HCT116 (cell line): ENCODE measurements at regions not wholly inside any gene's neighbourhood (a gene's known extent, or its start where the extent isn't known, plus 50 kb on each side); places are given as distances from the start of the nearest gene placed in this dataset.

Experiments
- ATAC-seq: fragments of 200-7000 bp; cut with Tn5 transposase; 2 replicates; pipeline ENCODE4 v1.9.1; 2020; ENCODE audit warnings: mild to moderate bottlenecking, moderate library complexity
- BruUV-seq: library from RNA; stranded (reverse); fragments of 400-500 nt; replicated peaks from 2 replicates; lab custom pipeline; 2021; lab: Mats Ljungman, UMichigan
- CTCF ChIA-PET: fragments of 300-600 bp; sonication (Branson Sonifier 250); formaldehyde crosslinking; loops from one replicate; lab custom pipeline; 2021; ENCODE audit warnings: antibody characterized with exemption; lab: Charles Lee
- POLR2A ChIA-PET: fragments of 300-600, 350-600 bp; sonication (Branson Sonifier 250); formaldehyde crosslinking; loops from one replicate; lab custom pipeline; 2021; ENCODE audit warnings: antibody characterized with exemption; lab: Charles Lee
- RAD21 ChIA-PET, 2 experiments: fragments of 300-600 bp; sonication (Branson Sonifier 250); formaldehyde crosslinking; loops; one replicate each; lab custom pipeline; 2023; ENCODE audit warnings: low total read pairs in 2 of 2; ENCODE audit not compliant: uncharacterized antibody in 2 of 2, unreplicated experiment in 2 of 2, low non-redundant PET in 1 of 2; lab: Charles Lee
- DNase-seq: peaks from one replicate; pipeline ENCODE4 v3.0.0-alpha.2; 2010; ENCODE audit warnings: low read depth, low spot score
- H2AFZ ChIP-seq: fragments of 200-600 bp; shearing (Covaris generic), sonication (generic); 2 replicates; pipeline ENCODE4 v1.6.1; 2017; ENCODE audit warnings: low read depth, mixed run types, mixed read lengths, antibody characterized with exemption, low read length; ENCODE audit not compliant: poor library complexity, severe bottlenecking
- H3K27ac ChIP-seq: 2 replicates; pipeline ENCODE4 v1.5.1; 2012; ENCODE audit warnings: low read depth, low read length
- H3K27me3 ChIP-seq: fragments of 200-600 bp; sonication (generic); 2 replicates; pipeline ENCODE4 v1.6.1; 2016; ENCODE audit warnings: mixed run types, low read length, mixed read lengths; ENCODE audit not compliant: insufficient read depth
- H3K36me3 ChIP-seq, 2 experiments: fragments of 200-500 bp in 1 of 2; fragments of 200-600 bp in 1 of 2; sonication (Bioruptor generic) in 1 of 2; sonication (generic) in 1 of 2; 2 replicates each; pipeline versions ENCODE4 v1.5.1 to v1.6.1; 2014 to 2016; ENCODE audit warnings: low read length in 2 of 2, inconsistent platforms in 1 of 2, mixed read lengths in 1 of 2, mixed run types in 1 of 2; ENCODE audit not compliant: insufficient read depth in 2 of 2, control insufficient read depth in 1 of 2
- H3K4me1 ChIP-seq, 2 experiments: fragments of 200-600 bp in 1 of 2; sonication (generic) in 1 of 2; 2 replicates each; pipeline versions ENCODE4 v1.5.1 to v1.6.1; 2012 to 2017; ENCODE audit warnings: low read length in 2 of 2, inconsistent platforms in 1 of 2, mild to moderate bottlenecking in 1 of 2, mixed read lengths in 1 of 2, mixed run types in 1 of 2, moderate library complexity in 1 of 2; ENCODE audit not compliant: insufficient read depth in 2 of 2, control insufficient read depth in 1 of 2
- H3K4me2 ChIP-seq: fragments of 200-600 bp; sonication (generic); 2 replicates; pipeline ENCODE4 v1.6.1; 2017; ENCODE audit warnings: mixed run types, low read length, mixed read lengths
- H3K4me3 ChIP-seq, 2 experiments: fragments of 200-600 bp in 1 of 2; sonication (generic) in 1 of 2; replicated peaks in 1 of 2; 2 replicates each; pipeline ENCODE4 v1.5.1; 2011 to 2016; ENCODE audit warnings: low read length in 2 of 2, control low read depth in 1 of 2, low read depth in 1 of 2, mild to moderate bottlenecking in 1 of 2, mixed read lengths in 1 of 2, mixed run types in 1 of 2
- H3K79me2 ChIP-seq: fragments of 200-600 bp; sonication (generic); 2 replicates; pipeline ENCODE4 v1.6.1; 2017; ENCODE audit warnings: mild to moderate bottlenecking, mixed run types, low read length, moderate library complexity, mixed read lengths; ENCODE audit not compliant: insufficient read depth
- H3K9ac ChIP-seq: fragments of 200-600 bp; sonication (generic); 2 replicates; pipeline ENCODE4 v1.6.1; 2016; ENCODE audit warnings: low read length, mixed read lengths
- H3K9me2 ChIP-seq: fragments of 200-600 bp; sonication (generic), shearing (Covaris generic); 2 replicates; pipeline ENCODE4 v1.6.1; 2017; ENCODE audit warnings: mixed run types, mild to moderate bottlenecking, moderate library complexity; ENCODE audit not compliant: insufficient read depth
- H3K9me3 ChIP-seq, 2 experiments: fragments of 200-500 bp in 1 of 2; fragments of 200-600 bp in 1 of 2; sonication (Bioruptor generic) in 1 of 2; sonication (generic) in 1 of 2; 2 replicates each; pipeline ENCODE4 v1.6.1; 2014 to 2017; ENCODE audit warnings: low read length in 2 of 2, mixed read lengths in 2 of 2, inconsistent platforms in 1 of 2, low read depth in 1 of 2, mild to moderate bottlenecking in 1 of 2, mixed run types in 1 of 2, moderate library complexity in 1 of 2; ENCODE audit not compliant: control insufficient read depth in 1 of 2, insufficient read depth in 1 of 2
- H4K20me1 ChIP-seq: fragments of 200-600 bp; sonication (generic), shearing (Covaris generic); 2 replicates; pipeline ENCODE4 v1.6.1; 2017; ENCODE audit warnings: mixed run types, mild to moderate bottlenecking, moderate library complexity; ENCODE audit not compliant: insufficient read depth
- ATF3 ChIP-seq: IDR thresholded peaks from 2 replicates; pipeline ENCODE4 v1.6.1; 2012
- CEBPB ChIP-seq: IDR thresholded peaks from 2 replicates; pipeline ENCODE4 v1.6.1; 2012; ENCODE audit warnings: low read depth
- CTCF ChIP-seq, 3 experiments: fragments of 200-600 bp in 1 of 3; sonication (generic) in 1 of 3; IDR thresholded peaks in 2 of 3; conservative IDR thresholded peaks in 1 of 3; 2 replicates each; pipeline ENCODE4 v1.5.1; 2012 to 2017; ENCODE audit warnings: low read depth in 2 of 3, low read length in 2 of 3, antibody characterized with exemption in 1 of 3, borderline replicate concordance in 1 of 3, control low read depth in 1 of 3, mild to moderate bottlenecking in 1 of 3, mixed read lengths in 1 of 3, mixed run types in 1 of 3, moderate library complexity in 1 of 3; ENCODE audit not compliant: insufficient read depth in 1 of 3
- EGR1 ChIP-seq: IDR thresholded peaks from 2 replicates; pipeline ENCODE4 v1.6.1; 2012; ENCODE audit warnings: low read depth
- ELF1 ChIP-seq: IDR thresholded peaks from 2 replicates; pipeline ENCODE4 v1.6.1; 2012; ENCODE audit warnings: low read depth, borderline replicate concordance
- EZH2 ChIP-seq: fragments of 200-600 bp; sonication (generic); IDR thresholded peaks from 2 replicates; pipeline ENCODE4 v1.6.1; 2017; ENCODE audit warnings: antibody characterized with exemption, mixed run types
- EZH2phosphoT487 ChIP-seq: fragments of 200-600 bp; IDR thresholded peaks from 2 replicates; pipeline ENCODE4 v1.6.1; 2018; ENCODE audit warnings: antibody characterized with exemption, borderline replicate concordance
- JUND ChIP-seq: IDR thresholded peaks from 2 replicates; pipeline ENCODE4 v1.6.1; 2012
- MAX ChIP-seq: IDR thresholded peaks from 2 replicates; pipeline ENCODE4 v1.6.1; 2012
- POLR2A ChIP-seq: IDR thresholded peaks from 2 replicates; pipeline ENCODE4 v1.7.0; 2011; ENCODE audit warnings: borderline replicate concordance; ENCODE audit not compliant: insufficient read depth, insufficient read length; ENCODE audit errors: extremely low read depth
- POLR2AphosphoS5 ChIP-seq: IDR thresholded peaks from 2 replicates; pipeline ENCODE4 v1.6.1; 2011; ENCODE audit warnings: mild to moderate bottlenecking, low read depth, low read length, moderate library complexity
- RAD21 ChIP-seq: IDR thresholded peaks from 2 replicates; pipeline ENCODE4 v1.6.1; 2012; ENCODE audit warnings: low read depth, mild to moderate bottlenecking
- REST ChIP-seq: IDR thresholded peaks from 2 replicates; pipeline ENCODE4 v1.6.1; 2012; ENCODE audit warnings: low read depth
- SIN3A ChIP-seq: IDR thresholded peaks from 2 replicates; pipeline ENCODE4 v1.6.1; 2012; ENCODE audit warnings: low read depth
- SRF ChIP-seq: IDR thresholded peaks from 2 replicates; pipeline ENCODE4 v1.6.1; 2012; ENCODE audit warnings: low read depth
- TCF7L2 ChIP-seq: IDR thresholded peaks from 2 replicates; pipeline ENCODE4 v1.7.0; 2011; ENCODE audit warnings: borderline replicate concordance, inconsistent platforms; ENCODE audit not compliant: insufficient read depth, insufficient read length; ENCODE audit errors: extremely low read depth
- YY1 ChIP-seq: IDR thresholded peaks from 2 replicates; pipeline ENCODE4 v1.6.1; 2011; ENCODE audit warnings: low read length, low read depth, moderate library complexity, mild to moderate bottlenecking; ENCODE audit not compliant: insufficient replicate concordance; ENCODE audit errors: extremely low read depth
- ZFX ChIP-seq: fragments of 450-650 bp; IDR thresholded peaks from 2 replicates; pipeline ENCODE4 v1.6.1; 2017
- intact Hi-C: fragments of 100-400 bp; cut with micrococcal nuclease; formaldehyde crosslinking; loops from 2 replicates; pipeline ENCODE4 v1.10.0; 2022

GRCh38 chrX:10104958-10105658 lies 51.7 kb upstream of the CLCN4 start:
- no peaks in the 10 kb centered on the region for H3K27me3 ChIP-seq

More at GRCh38 chrX:10104958-10105658, 51.7 kb upstream of the CLCN4 start:
- Histone ChIP-seq H3K27ac (no peak overlapping the region), H3K36me3 (no peaks in the 10 kb centered on the region), H4K20me1 (no peaks in the 10 kb centered on the region), H3K79me2 (no peaks in the 10 kb centered on the region), H2AFZ (no peak overlapping the region), H3K9me2 (no peaks in the 10 kb centered on the region), H3K9me3 (no peaks in the 10 kb centered on the region), H3K4me1 (no peaks in the 10 kb centered on the region), H3K4me3 (no peak overlapping the region), H3K4me2 (no peak overlapping the region), H3K9ac (no peak overlapping the region)
- intact Hi-C loops: no loop called here
- ChIA-PET POLR2A (no interaction called here), CTCF (no interaction called here), RAD21 (no interaction called here)
- DNase-seq: no peak
- no TSS peak for BruUV-seq
- TF ChIP-seq EZH2phosphoT487 (no peak), SIN3A (no peak), CTCF (IDR thresholded peaks at IDR 0.05 in 2 of 3, conservative IDR thresholded peaks at IDR 0.05 in 1 of 3; ENCODE audit: borderline replicate concordance in 1 of 3, insufficient read depth in 1 of 3, low read depth in 2 of 3, low read length in 2 of 3) (no peak), EGR1 (no peak), JUND (no peak), RAD21 (no peak), POLR2AphosphoS5 (no peak), POLR2A (no peak), ATF3 (no peak), SRF (no peak), REST (no peak), YY1 (no peak), MAX (no peak), TCF7L2 (no peak), ELF1 (no peak), EZH2 (no peak), CEBPB (no peak), ZFX (no peak)
- no peak for ATAC-seq
